HG03520 (cell line): ENCODE measurements at regions not wholly inside any gene's neighbourhood (a gene's known extent, or its start where the extent isn't known, plus 50 kb on each side); places are given as distances from the start of the nearest gene placed in this dataset.
"Not testable (repeated sequence)": the region's sequence is repeated elsewhere in the genome, so short reads cannot be mapped to it uniquely, and the experiment has no call there.

ENCODE experiments used
- ATAC-seq: cut with Tn5 transposase; IDR thresholded peaks from one replicate; pipeline ENCODE4 v1.9.1; 2021; ENCODE audit warnings: mild to moderate bottlenecking, moderate library complexity; ENCODE audit not compliant: unreplicated experiment

GRCh38 chr3:197431346-197431910 is 124.3 kb downstream of the BDH1 start:
- ATAC-seq, result no peak

DNA sequence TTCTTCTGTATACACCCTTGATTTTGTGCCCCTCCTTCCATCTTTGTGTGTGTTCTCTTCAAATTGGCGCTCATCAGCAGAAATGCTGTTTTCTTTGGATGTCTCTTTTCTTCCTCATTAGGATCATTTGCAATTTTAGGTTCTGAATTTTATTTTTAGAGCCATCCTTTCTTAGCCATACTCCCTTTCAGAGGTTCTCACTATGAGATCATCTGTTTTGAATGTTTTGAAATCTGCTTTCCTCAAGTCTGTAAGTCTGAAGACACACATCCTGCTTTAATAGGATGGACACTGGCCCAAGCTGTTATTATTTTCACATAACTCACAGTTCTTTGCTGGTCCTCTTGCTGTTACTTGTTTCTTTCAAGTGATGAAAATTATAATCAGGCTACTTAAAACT is 124.8 kb downstream of the BDH1 start:
- no peak for ATAC-seq

GRCh38 chr3:197430502-197430901 is 125.3 kb downstream of the BDH1 start:
- ATAC-seq, result no peak

- ATAC-seq, result no peak
Measured at GRCh38 chr3:197428952-197429351, 126.8 kb downstream of the BDH1 start.

GRCh38 chr3:197428117-197428801 is 127.5 kb downstream of the BDH1 start:
- ATAC-seq, result no peak

DNA sequence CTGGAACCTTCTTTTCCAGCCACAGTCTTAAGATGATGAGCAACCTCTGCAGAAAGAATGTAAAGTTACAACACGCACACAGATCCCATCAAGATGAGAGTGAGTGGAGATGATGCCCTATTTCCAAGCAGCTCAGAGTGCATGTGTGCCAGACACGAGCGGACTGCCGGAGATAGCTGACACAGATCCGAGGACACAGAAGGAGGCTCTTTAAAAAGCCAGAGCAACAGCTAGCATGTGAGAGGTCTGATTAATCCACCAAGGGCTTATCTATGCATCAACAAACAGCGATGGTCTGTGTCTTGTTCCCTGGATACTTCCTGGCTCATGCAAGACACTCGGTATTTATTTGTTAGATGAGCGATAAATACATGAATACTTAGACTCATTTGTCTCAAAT is 128.6 kb upstream of the DLG1 start:
- no peak for ATAC-seq

DNA sequence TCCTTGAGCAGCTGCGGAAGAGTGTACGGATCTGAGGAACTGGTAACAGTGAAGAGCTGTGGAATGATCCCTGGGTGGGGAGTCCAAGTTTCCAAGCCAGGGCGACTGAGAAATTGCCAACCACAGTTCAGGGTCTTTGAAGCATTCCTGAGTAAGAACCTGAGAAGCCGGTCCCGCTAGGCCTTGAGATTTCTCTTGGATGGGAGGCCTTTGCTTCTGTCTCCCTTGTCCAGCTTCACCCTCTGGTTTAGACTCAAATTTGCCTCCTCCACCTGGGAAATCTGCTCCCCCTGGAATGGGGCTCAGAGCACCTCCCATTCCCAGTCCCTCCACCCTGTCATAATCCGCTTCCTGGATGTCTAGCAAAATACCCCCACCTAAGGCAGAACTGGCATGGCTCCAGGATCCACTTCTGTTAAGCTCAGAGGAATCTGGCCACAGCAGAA is 127.7 kb upstream of the DLG1 start:
- ATAC-seq, result no peak

GRCh38 chr3:197425485-197426120 is 127.2 kb upstream of the DLG1 start:
- ATAC-seq, result no peak

DNA sequence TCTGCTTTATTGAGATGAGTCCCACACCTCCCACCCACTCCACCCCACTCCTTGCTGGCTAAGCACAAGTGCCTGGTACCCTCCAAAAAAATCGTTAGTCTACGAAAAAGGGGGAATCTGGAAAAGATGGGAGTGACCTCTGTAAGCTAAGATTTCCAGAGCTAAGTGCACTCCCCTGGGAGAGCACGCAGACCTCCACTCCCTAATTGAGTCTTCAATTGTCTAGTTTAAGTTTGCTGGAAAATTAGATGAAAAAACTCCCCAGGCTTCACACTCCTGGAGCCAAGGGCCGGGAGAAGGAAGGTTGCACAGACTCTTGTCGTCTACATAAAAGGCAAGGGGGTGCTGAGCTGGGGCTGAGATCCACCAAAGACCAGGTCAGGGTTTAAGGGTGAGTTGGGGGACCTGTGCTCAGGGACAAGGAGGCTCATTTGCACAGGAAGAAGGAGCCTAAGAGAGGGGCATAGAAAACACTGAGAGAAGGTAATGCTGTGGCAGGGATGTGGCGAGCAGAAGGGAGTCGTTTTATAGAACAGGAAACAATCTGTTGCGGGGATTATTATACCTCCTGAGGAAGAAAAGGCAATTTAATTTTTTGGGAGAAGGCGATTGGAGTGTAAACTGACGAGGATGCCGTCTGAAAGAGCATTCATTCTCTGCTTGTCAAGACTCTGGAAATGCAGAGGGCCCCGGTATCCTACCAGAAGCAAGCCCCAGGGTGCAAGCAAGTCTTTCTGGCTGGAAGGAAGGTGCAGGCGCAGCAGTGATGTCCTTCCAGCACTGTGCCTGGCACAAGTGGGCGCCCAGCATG is 126.5 kb upstream of the DLG1 start:
- no peak for ATAC-seq

DNA sequence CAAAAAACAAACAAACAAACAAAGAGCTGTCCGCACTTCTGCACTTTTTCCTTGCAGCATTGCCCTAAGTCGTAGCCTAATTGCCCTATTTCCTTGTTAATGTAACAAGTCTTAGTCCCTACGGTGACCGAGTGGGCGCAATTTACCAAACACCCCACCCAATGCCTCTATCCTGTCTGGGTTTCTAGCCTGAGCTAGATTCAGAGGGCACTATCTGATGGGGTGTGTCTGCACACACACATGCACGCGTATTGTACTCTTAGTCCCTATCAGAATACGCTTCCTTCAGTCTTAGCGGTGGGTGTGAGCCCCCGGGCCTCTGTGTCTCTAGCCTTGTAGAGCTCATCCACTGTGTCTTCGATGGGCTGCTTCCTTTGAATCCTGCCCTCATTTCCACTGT is 125.9 kb upstream of the DLG1 start:
- no peak for ATAC-seq

- ATAC-seq, result no peak
Measured at GRCh38 chr3:197423376-197423775, 125.0 kb upstream of the DLG1 start.

GRCh38 chr3:197422506-197422905 is 124.1 kb upstream of the DLG1 start:
- no peak for ATAC-seq

GRCh38 chr3:197421021-197421420 is 122.6 kb upstream of the DLG1 start:
- no peak for ATAC-seq

DNA sequence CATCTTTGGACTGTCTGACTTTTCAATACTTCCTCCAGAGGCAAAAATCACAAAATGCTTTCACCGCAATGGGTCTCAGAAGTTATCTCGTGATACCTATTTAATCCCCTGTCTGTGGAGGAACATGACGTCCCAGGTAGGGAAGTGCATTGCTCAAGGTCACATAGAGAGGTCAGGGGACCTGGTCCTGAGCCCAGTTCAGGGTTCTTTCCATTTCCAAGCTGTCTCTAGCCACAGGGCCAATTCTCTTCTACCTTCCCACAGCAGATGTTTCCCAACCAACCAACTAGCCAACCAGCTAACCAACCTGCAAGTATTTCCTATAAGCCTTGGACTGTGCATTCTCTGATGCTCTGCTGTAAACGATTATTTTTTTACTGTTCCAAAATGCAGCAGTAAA is 122.2 kb upstream of the DLG1 start:
- no peak for ATAC-seq

- ATAC-seq, result no peak
Measured at GRCh38 chr3:197420115-197420514, 121.7 kb upstream of the DLG1 start.

DNA sequence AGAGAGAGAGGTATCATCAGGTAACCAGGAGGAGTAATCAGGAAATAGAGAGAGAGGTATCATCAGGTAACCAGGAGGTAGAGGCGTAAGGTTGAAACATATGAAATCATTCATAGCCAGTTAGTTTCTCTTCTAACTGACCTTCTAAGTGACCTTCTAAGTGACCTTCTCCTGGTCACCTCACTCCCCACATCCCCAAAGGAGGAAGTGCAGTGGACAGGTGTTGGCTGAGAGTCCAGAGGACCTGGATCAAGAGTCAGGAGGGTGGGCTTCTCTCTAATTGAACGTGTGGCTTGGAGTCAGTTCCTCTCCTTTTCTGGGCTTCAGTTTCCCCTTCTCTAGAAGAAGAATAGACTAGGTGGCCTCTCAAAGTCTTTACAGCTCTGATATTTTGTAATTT is 121.3 kb upstream of the DLG1 start:
- ATAC-seq, result no peak

DNA sequence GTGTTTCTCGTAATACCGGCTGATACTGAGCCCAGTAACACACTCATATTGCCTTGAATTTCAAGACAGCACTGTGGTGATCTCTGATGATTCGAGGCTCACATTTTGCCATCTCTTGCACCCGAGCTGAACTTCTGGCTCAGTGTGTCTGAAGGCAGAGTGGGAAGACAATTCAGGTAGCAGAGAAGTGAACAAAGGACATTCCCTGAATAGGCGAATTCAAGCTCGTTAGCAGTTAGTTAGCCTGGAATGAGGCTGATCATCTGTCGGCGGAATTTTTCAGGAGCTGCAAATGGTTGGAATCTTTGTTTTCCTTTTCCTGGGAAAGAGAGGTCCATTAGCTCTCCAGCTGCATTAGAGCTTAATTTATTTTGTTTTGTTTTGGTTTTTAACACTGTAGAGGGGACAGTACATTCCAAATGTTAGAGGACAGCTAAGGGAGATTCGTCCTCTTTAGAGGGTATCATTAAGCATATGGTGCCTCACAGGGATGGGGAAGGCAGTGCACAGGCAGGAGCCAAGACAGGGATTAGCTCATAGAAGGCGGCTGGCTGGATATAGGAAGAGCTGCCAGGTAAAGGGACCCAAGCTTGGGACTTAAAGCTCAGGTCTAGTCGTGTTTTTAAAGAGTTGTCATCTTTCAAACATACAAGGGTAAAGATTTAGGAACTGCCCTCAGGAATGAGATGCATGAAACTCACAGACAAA is 119.7 kb upstream of the DLG1 start:
- ATAC-seq, result no peak

- ATAC-seq, result no peak
Measured at GRCh38 chr3:197417441-197417840, 119.0 kb upstream of the DLG1 start.

GRCh38 chr3:197411899-197412298 is 113.5 kb upstream of the DLG1 start:
- not testable (repeated sequence) for ATAC-seq

GRCh38 chr3:197410170-197410569 is 111.8 kb upstream of the DLG1 start:
- not testable (repeated sequence) for ATAC-seq
